Neural progenitor cell (in vitro differentiated cells): ENCODE measurements at regions not wholly inside any gene's neighbourhood (a gene's known extent, or its start where the extent isn't known, plus 50 kb on each side); places are given as distances from the start of the nearest gene placed in this dataset.

ENCODE experiments used
- CTCF ChIP-seq: fragments of 200-600 bp; sonication (generic); IDR thresholded peaks from 2 replicates; pipeline ENCODE4 v1.5.1; 2017; ENCODE audit warnings: antibody characterized with exemption, mild to moderate bottlenecking
- EZH2 ChIP-seq: fragments of 200-600 bp; sonication (generic); IDR thresholded peaks from 2 replicates; pipeline ENCODE4 v1.6.1; 2017; ENCODE audit warnings: antibody characterized with exemption, mild to moderate bottlenecking, moderate library complexity

- TF ChIP-seq CTCF (no peak), EZH2 (no peak)
These were observed 298.8 kb downstream of the SLCO4C1 start for GRCh38 chr5:101997235-101997634.
